Activated CD4-positive, alpha-beta T cell treated with anti-CD3 and anti-CD28 coated beads, Interleukin-2, amount 10 ng/mL, durations not matched to agents 7 days and 5 days (primary cell): ENCODE measurements at regions not wholly inside any gene's neighbourhood (a gene's known extent, or its start where the extent isn't known, plus 50 kb on each side); places are given as distances from the start of the nearest gene placed in this dataset.

Source experiments
- CTCF ChIA-PET: fragments of 350-600 bp; sonication (Branson Sonifier 250); formaldehyde crosslinking; loops from one replicate; lab custom pipeline; 2021; ENCODE audit warnings: antibody characterized with exemption; lab: Charles Lee
- POLR2A ChIA-PET: fragments of 350-600 bp; sonication (Branson Sonifier 250); formaldehyde crosslinking; loops from one replicate; lab custom pipeline; 2021; ENCODE audit warnings: antibody characterized with exemption; lab: Charles Lee
- DNase-seq: peaks from one replicate; pipeline ENCODE4 v3.0.0-alpha.2; 2020
- H3K27ac Mint-ChIP-seq: one replicate; pipeline ENCODE4 v1.8.0; 2021; ENCODE audit warnings: mild to moderate bottlenecking, moderate library complexity, mixed read lengths
- H3K27me3 Mint-ChIP-seq: one replicate; pipeline ENCODE4 v1.8.0; 2021; ENCODE audit warnings: mixed read lengths
- H3K36me3 Mint-ChIP-seq: one replicate; pipeline ENCODE4 v1.8.0; 2021; ENCODE audit warnings: low read depth, mixed read lengths
- H3K4me1 Mint-ChIP-seq: one replicate; pipeline ENCODE4 v1.8.0; 2021; ENCODE audit warnings: mixed read lengths
- H3K4me3 Mint-ChIP-seq: one replicate; pipeline ENCODE4 v1.8.0; 2021; ENCODE audit warnings: mild to moderate bottlenecking, moderate library complexity, mixed read lengths
- H3K9me3 Mint-ChIP-seq: one replicate; pipeline ENCODE4 v1.8.0; 2021; ENCODE audit warnings: mixed read lengths

GRCh38 chr3:170640737-170641171, 54.9 kb upstream of the SLC7A14 start:
- CTCF ChIA-PET: no interaction called here
- Mint-ChIP-seq H3K27ac (no peak overlapping the region), H3K4me3 (no peak overlapping the region), H3K9me3 (no peaks in the 10 kb centered on the region), H3K36me3 (no peaks in the 10 kb centered on the region), H3K4me1 (no peaks in the 10 kb centered on the region), H3K27me3 (peaks cover 5% of the 10 kb centered on the region)
- POLR2A ChIA-PET: no interaction called here
- no peak for DNase-seq

GRCh38 chr3:170638988-170639387, 53.1 kb upstream of the SLC7A14 start:
- no peak for DNase-seq
- no peak overlapping the region for H3K27ac Mint-ChIP-seq
- peaks cover 11% of the 10 kb centered on the region for H3K27me3 Mint-ChIP-seq

GRCh38 chr3:170637306-170637705, 51.4 kb upstream of the SLC7A14 start:
- no peak overlapping the region for H3K27ac Mint-ChIP-seq
- DNase-seq: no peak
- peaks cover 14% of the 10 kb centered on the region for H3K27me3 Mint-ChIP-seq
- ChIA-PET POLR2A (no interaction called here), CTCF (interaction anchor here (1.5 kb wide), 1 partner anchor 16 kb away, joined by 3 read pairs; no protein-coding TSS in a partner anchor)
- H3K4me1 Mint-ChIP-seq: no peaks in the 10 kb centered on the region
- H3K4me3 Mint-ChIP-seq: no peak overlapping the region
- H3K9me3 Mint-ChIP-seq: no peaks in the 10 kb centered on the region
- H3K36me3 Mint-ChIP-seq: no peaks in the 10 kb centered on the region

More at GRCh38 chr3:170638988-170639387, 53.1 kb upstream of the SLC7A14 start:
- ChIA-PET POLR2A (no interaction called here), CTCF (interaction anchor here (0.6 kb wide), 1 partner anchor 198 kb away, joined by 3 read pairs; no protein-coding TSS in a partner anchor)
- Mint-ChIP-seq H3K4me3 (no peak overlapping the region), H3K4me1 (no peaks in the 10 kb centered on the region), H3K36me3 (no peaks in the 10 kb centered on the region), H3K9me3 (no peaks in the 10 kb centered on the region)

GRCh38 chr3:170636400-170636973, 50.6 kb upstream of the SLC7A14 start:
- Mint-ChIP-seq H3K4me3 (no peak overlapping the region), H3K27ac (no peak overlapping the region), H3K27me3 (peaks cover 14% of the 10 kb centered on the region), H3K9me3 (no peaks in the 10 kb centered on the region), H3K36me3 (no peaks in the 10 kb centered on the region), H3K4me1 (no peaks in the 10 kb centered on the region)
- ChIA-PET CTCF (interaction anchor here (1.5 kb wide), 1 partner anchor 17 kb away, joined by 3 read pairs; no protein-coding TSS in a partner anchor), POLR2A (no interaction called here)
- DNase-seq: no peak
